Epithelial cell of proximal tubule (primary cell): ENCODE measurements at regions not wholly inside any gene's neighbourhood (a gene's known extent, or its start where the extent isn't known, plus 50 kb on each side); places are given as distances from the start of the nearest gene placed in this dataset.

Experiments used
- DNase-seq: peaks from one replicate; pipeline ENCODE4 v3.0.0-alpha.2; 2011; ENCODE audit warnings: low read depth
- H3K4me3 ChIP-seq: 2 replicates; pipeline ENCODE4 v1.5.1; 2011; ENCODE audit warnings: low read depth, mild to moderate bottlenecking, low read length
- CTCF ChIP-seq: conservative IDR thresholded peaks from 2 replicates; pipeline ENCODE4 v1.5.1; 2012; ENCODE audit warnings: low read depth, mild to moderate bottlenecking, low read length

DNA sequence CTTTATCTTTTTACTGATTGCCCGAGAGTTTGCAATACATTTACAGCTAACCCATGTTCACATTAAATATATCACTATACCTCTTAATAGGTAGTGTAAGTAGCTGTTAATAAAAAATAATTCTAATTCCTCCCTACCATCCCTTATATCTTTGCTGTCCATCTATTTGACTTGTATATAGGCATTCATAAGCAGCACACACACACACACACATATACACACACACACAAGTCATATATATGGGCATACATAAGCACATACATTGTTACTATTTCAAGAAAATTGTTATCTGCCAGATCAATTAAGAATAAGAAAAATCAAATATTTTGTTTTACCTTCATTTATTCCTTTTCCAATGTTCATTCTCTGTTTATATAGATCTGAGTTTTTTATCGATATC is 176.4 kb downstream of the PPP1R3A start:
- TF ChIP-seq CTCF = no peak
- no peak overlapping the region for H3K4me3 ChIP-seq
- no peak for DNase-seq

DNA sequence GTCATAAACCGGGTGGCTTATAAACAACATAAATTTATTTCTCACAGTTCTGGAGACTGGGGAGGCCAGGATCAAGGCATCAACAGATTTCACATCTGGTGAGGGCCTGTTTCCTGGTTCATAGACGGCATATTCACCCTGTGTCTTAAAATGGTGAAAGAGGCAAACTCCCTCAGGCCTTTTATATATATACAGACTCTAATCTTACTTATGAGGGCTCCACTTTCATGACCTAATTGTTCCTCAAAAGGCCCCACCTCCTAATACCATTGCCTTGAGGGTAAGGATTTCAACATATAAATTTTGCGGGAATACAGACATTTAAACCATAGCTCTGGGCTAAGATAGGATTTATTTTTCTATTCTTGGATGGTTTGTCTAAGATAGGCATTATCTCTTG is 187.2 kb downstream of the PPP1R3A start:
- TF ChIP-seq CTCF = no peak
- DNase-seq = no peak
- no peak overlapping the region for H3K4me3 ChIP-seq

DNA sequence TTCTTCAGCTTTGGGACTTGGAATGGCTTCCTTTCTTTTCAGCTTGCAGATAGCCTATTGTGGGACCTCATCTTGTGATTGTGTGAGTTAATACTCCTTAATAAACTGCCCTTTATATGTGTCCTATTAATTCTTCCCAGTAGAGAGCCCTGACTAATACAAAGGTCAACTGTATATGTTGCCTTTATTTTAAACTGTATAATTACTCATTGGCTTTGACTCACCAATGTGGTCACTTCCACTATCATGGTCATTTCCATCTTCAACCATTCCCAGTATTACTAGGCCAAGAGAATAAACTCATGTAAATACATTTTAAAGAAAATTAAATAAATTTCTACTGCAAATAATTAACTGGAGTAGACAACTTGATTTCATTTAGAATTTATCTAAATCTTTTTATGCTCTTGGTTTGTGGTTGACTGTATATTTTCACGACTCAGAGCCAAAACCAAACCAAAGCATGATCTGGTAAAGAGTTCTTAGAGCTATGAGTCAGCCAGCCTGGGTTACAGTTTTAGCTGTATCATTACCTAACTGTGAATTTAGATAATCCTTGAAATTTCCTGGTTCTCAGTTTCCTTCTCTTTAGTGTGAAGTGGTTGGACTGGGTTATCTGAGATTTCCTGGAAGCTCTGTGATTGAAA is 188.4 kb downstream of the PPP1R3A start:
- H3K4me3 ChIP-seq = no peak overlapping the region
- TF ChIP-seq CTCF = no peak
- peak; percentile 42 for DNase-seq

- no peak overlapping the region for H3K4me3 ChIP-seq
- no peak for TF ChIP-seq CTCF
- DNase-seq = no peak
These were observed 191.3 kb downstream of the PPP1R3A start for GRCh38 chr7:113727486-113727885.

- no peak for TF ChIP-seq CTCF
- DNase-seq = no peak
- no peak overlapping the region for H3K4me3 ChIP-seq
These were observed 196.8 kb downstream of the PPP1R3A start for GRCh38 chr7:113722006-113722405.

- DNase-seq = no peak
- no peak for TF ChIP-seq CTCF
- H3K4me3 ChIP-seq = no peak overlapping the region
These were observed 201.1 kb downstream of the PPP1R3A start for GRCh38 chr7:113717739-113718138.
